Endodermal cell (in vitro differentiated cells): ENCODE measurements at regions not wholly inside any gene's neighbourhood (a gene's known extent, or its start where the extent isn't known, plus 50 kb on each side); places are given as distances from the start of the nearest gene placed in this dataset.

ENCODE experiments used
- DNase-seq: peaks from one replicate; pipeline ENCODE4 v3.0.0-alpha.2; 2017
- H3K27ac ChIP-seq: 2 replicates; pipeline ENCODE4 v1.5.1; 2013; ENCODE audit warnings: mild to moderate bottlenecking, low read depth, low read length, moderate library complexity
- H3K27me3 ChIP-seq: 2 replicates; pipeline ENCODE4 v1.6.1; 2013; ENCODE audit warnings: mild to moderate bottlenecking, low read length, moderate library complexity; ENCODE audit not compliant: insufficient read depth, control insufficient read depth, poor library complexity, severe bottlenecking
- H3K36me3 ChIP-seq: 2 replicates; pipeline ENCODE4 v1.7.0; 2013; ENCODE audit warnings: mild to moderate bottlenecking, low read length, moderate library complexity; ENCODE audit not compliant: control insufficient read depth, insufficient read depth
- H3K4me1 ChIP-seq: one replicate; pipeline ENCODE4 v1.7.0; 2013; ENCODE audit warnings: low read length; ENCODE audit not compliant: control insufficient read depth, insufficient read depth
- H3K4me3 ChIP-seq: 2 replicates; pipeline ENCODE4 v1.5.1; 2013; ENCODE audit warnings: mild to moderate bottlenecking, low read length, moderate library complexity
- H3K9ac ChIP-seq: 2 replicates; pipeline ENCODE4 v1.6.1; 2013; ENCODE audit warnings: mild to moderate bottlenecking, low read length, moderate library complexity; ENCODE audit not compliant: poor library complexity, severe bottlenecking; ENCODE audit errors: extremely low read depth
- H3K9me3 ChIP-seq: 2 replicates; pipeline ENCODE4 v1.6.1; 2013; ENCODE audit warnings: mild to moderate bottlenecking, low read length, moderate library complexity; ENCODE audit not compliant: control insufficient read depth
- H3K27ac Mint-ChIP-seq: 2 replicates; pipeline ENCODE4 v1.8.0; 2020; ENCODE audit warnings: mixed read lengths
- H3K27me3 Mint-ChIP-seq: 2 replicates; pipeline ENCODE4 v1.8.0; 2021; ENCODE audit warnings: mild to moderate bottlenecking, mixed read lengths; ENCODE audit not compliant: insufficient read depth
- H3K36me3 Mint-ChIP-seq: 2 replicates; pipeline ENCODE4 v1.8.0; 2020; ENCODE audit warnings: low read depth, mixed read lengths
- H3K4me1 Mint-ChIP-seq: 2 replicates; pipeline ENCODE4 v1.8.0; 2020; ENCODE audit warnings: mixed read lengths
- H3K4me3 Mint-ChIP-seq: 2 replicates; pipeline ENCODE4 v1.8.0; 2020; ENCODE audit warnings: mild to moderate bottlenecking, moderate library complexity, mixed read lengths
- H3K9me3 Mint-ChIP-seq: 2 replicates; pipeline ENCODE4 v1.8.0; 2020; ENCODE audit warnings: mild to moderate bottlenecking, mixed read lengths
- CTCF ChIP-seq: fragments of 200-600 bp; sonication (generic); conservative IDR thresholded peaks from 2 replicates; pipeline ENCODE4 v1.5.0; 2021; ENCODE audit warnings: antibody characterized with exemption, mild to moderate bottlenecking
- WGBS, 2 experiments: methylation state at CpG; one replicate each; pipeline versions ENCODE4 v1.1.5 to v1.1.7; 2013; ENCODE audit warnings: missing lambda C conversion rate in 2 of 2, mixed read lengths in 1 of 2; ENCODE audit not compliant: insufficient coverage in 1 of 2, insufficient read length in 1 of 2; 5-methylcytosine and 5-hydroxymethylcytosine counted together

GRCh38 chr15:53404930-53405493 lies 354.5 kb downstream of the WDR72 start:
- no peak overlapping the region for H3K27ac ChIP-seq
- WGBS, 2 experiments = 82 to 100% methylated on average over 1 of the region's 1 CpG
- H3K27ac Mint-ChIP-seq = no peak overlapping the region
- no peaks in the 10 kb centered on the region for H3K27me3 Mint-ChIP-seq
- no peak overlapping the region for H3K4me3 ChIP-seq
- H3K27me3 ChIP-seq = no peaks in the 10 kb centered on the region
- no peaks in the 10 kb centered on the region for H3K9me3 Mint-ChIP-seq
- no peaks in the 10 kb centered on the region for H3K9me3 ChIP-seq
- peaks cover 5% of the 10 kb centered on the region for H3K4me1 ChIP-seq
- no peaks in the 10 kb centered on the region for H3K36me3 Mint-ChIP-seq
- no peaks in the 10 kb centered on the region for H3K36me3 ChIP-seq
- peaks cover 26% of the 10 kb centered on the region for H3K4me1 Mint-ChIP-seq
- H3K4me3 Mint-ChIP-seq = no peak overlapping the region
- no peak for DNase-seq
- no peak overlapping the region for H3K9ac ChIP-seq
- TF ChIP-seq CTCF = no peak

GRCh38 chr15:53401503-53401902 lies 358.0 kb downstream of the WDR72 start:
- Mint-ChIP-seq H3K27me3 (no peaks in the 10 kb centered on the region), H3K4me1 (peaks cover 26% of the 10 kb centered on the region), H3K27ac (no peak overlapping the region), H3K4me3 (no peak overlapping the region), H3K36me3 (no peaks in the 10 kb centered on the region), H3K9me3 (no peaks in the 10 kb centered on the region)
- WGBS, 2 experiments = 100% methylated on average over 2 of the region's 2 CpGs; no CpG with 5 or more reads in 1 of the 2 experiments
- no peak for TF ChIP-seq CTCF
- H3K27ac ChIP-seq = peak overlapping the region; percentile 27
- DNase-seq = peak; percentile 59
- H3K4me3 ChIP-seq = peak overlapping the region; percentile 17
- no peaks in the 10 kb centered on the region for H3K36me3 ChIP-seq
- H3K9me3 ChIP-seq = no peaks in the 10 kb centered on the region
- H3K9ac ChIP-seq = no peak overlapping the region
- peaks cover 5% of the 10 kb centered on the region for H3K4me1 ChIP-seq
- H3K27me3 ChIP-seq = no peaks in the 10 kb centered on the region

- Mint-ChIP-seq H3K27me3 (no peaks in the 10 kb centered on the region), H3K36me3 (no peaks in the 10 kb centered on the region), H3K4me3 (no peak overlapping the region), H3K9me3 (no peaks in the 10 kb centered on the region), H3K27ac (no peak overlapping the region), H3K4me1 (peaks cover 26% of the 10 kb centered on the region)
- H3K9me3 ChIP-seq = no peaks in the 10 kb centered on the region
- WGBS, 2 experiments = 75 to 81% methylated on average over 1 to 5 of the region's 5 CpGs
- no peaks in the 10 kb centered on the region for H3K27me3 ChIP-seq
- H3K36me3 ChIP-seq = no peaks in the 10 kb centered on the region
- no peak overlapping the region for H3K9ac ChIP-seq
- H3K4me1 ChIP-seq = peaks cover 5% of the 10 kb centered on the region
- DNase-seq = no peak
- peak overlapping the region; percentile 27 for H3K27ac ChIP-seq
- H3K4me3 ChIP-seq = no peak overlapping the region
- TF ChIP-seq CTCF = no peak
These were observed 358.5 kb downstream of the WDR72 start for GRCh38 chr15:53400986-53401385.
